AG04450 (cell line): ENCODE measurements at regions not wholly inside any gene's neighbourhood (a gene's known extent, or its start where the extent isn't known, plus 50 kb on each side); places are given as distances from the start of the nearest gene placed in this dataset.

Experiments used
- CTCF ChIA-PET: fragments of 300-600, 350-600 bp; formaldehyde crosslinking; extraction: SDS; loops from one replicate; lab custom pipeline; 2022; ENCODE audit warnings: antibody characterized with exemption, inconsistent platforms; lab: Charles Lee
- POLR2A ChIA-PET: fragments of 350-600 bp; formaldehyde crosslinking; extraction: SDS; loops from one replicate; lab custom pipeline; 2021; ENCODE audit warnings: antibody characterized with exemption, inconsistent platforms; lab: Yijun Ruan, JAX
- DNase-seq: peaks from one replicate; pipeline ENCODE4 v3.0.0-alpha.2; 2011; ENCODE audit warnings: low read depth, low spot score
- H3K27ac ChIP-seq: one replicate; pipeline ENCODE4 v1.5.1; 2012; ENCODE audit warnings: low read depth, low read length, control low read depth
- H3K27me3 ChIP-seq: one replicate; pipeline ENCODE4 v1.6.0; 2012; ENCODE audit warnings: low read length; ENCODE audit not compliant: control insufficient read depth, insufficient read depth
- H3K4me3 ChIP-seq: 2 replicates; pipeline ENCODE4 v1.5.1; 2011; ENCODE audit warnings: mild to moderate bottlenecking, low read depth, low read length, control low read depth
- H3K9me3 ChIP-seq: 2 replicates; pipeline ENCODE4 v1.5.1; 2012; ENCODE audit warnings: low read length; ENCODE audit not compliant: control insufficient read depth, insufficient read depth
- CTCF ChIP-seq: IDR thresholded peaks from 2 replicates; pipeline ENCODE4 v1.5.1; 2011; ENCODE audit warnings: low read depth, low read length, control low read depth, inconsistent platforms

GRCh38 chr9:1235650-1236049, 185.5 kb downstream of the DMRT2 start:
- POLR2A ChIA-PET: no interaction called here
- CTCF ChIA-PET: interaction anchor here (0.5 kb wide), 1 partner anchor 922 kb away, joined by 3 read pairs; no protein-coding TSS in a partner anchor
- peaks cover 2% of the 10 kb centered on the region for H3K27me3 ChIP-seq
- no peak overlapping the region for H3K27ac ChIP-seq
- no peak for DNase-seq
- TF ChIP-seq CTCF: no peak
- no peaks in the 10 kb centered on the region for H3K9me3 ChIP-seq
- H3K4me3 ChIP-seq: no peak overlapping the region

GRCh38 chr9:1236061-1236460, 185.9 kb downstream of the DMRT2 start:
- CTCF ChIA-PET: no interaction called here
- H3K27ac ChIP-seq: no peak overlapping the region

GRCh38 chr9:1238407-1238806, 188.2 kb downstream of the DMRT2 start:
- no peak overlapping the region for H3K27ac ChIP-seq
- H3K9me3 ChIP-seq: no peaks in the 10 kb centered on the region
- CTCF ChIA-PET: no interaction called here
- POLR2A ChIA-PET: no interaction called here
- DNase-seq: no peak
- peaks cover 2% of the 10 kb centered on the region for H3K27me3 ChIP-seq
- no peak for TF ChIP-seq CTCF
- no peak overlapping the region for H3K4me3 ChIP-seq

More at GRCh38 chr9:1236061-1236460, 185.9 kb downstream of the DMRT2 start:
- H3K27me3 ChIP-seq: peaks cover 2% of the 10 kb centered on the region
- POLR2A ChIA-PET: no interaction called here
- no peak overlapping the region for H3K4me3 ChIP-seq
- no peaks in the 10 kb centered on the region for H3K9me3 ChIP-seq
- no peak for TF ChIP-seq CTCF
- DNase-seq: no peak

GRCh38 chr9:1248743-1249142, 198.6 kb downstream of the DMRT2 start:
- Histone ChIP-seq H3K27me3 (no peaks in the 10 kb centered on the region), H3K9me3 (no peaks in the 10 kb centered on the region), H3K27ac (no peak overlapping the region), H3K4me3 (no peak overlapping the region)
- ChIA-PET POLR2A (no interaction called here), CTCF (no interaction called here)
- no peak for TF ChIP-seq CTCF
- no peak for DNase-seq

- no peak for DNase-seq
- Histone ChIP-seq H3K9me3 (no peaks in the 10 kb centered on the region), H3K4me3 (no peak overlapping the region), H3K27me3 (no peaks in the 10 kb centered on the region), H3K27ac (no peak overlapping the region)
- ChIA-PET POLR2A (no interaction called here), CTCF (no interaction called here)
- no peak for TF ChIP-seq CTCF
These were observed 203.2 kb downstream of the DMRT2 start for GRCh38 chr9:1253064-1253979.
